NCI-H2196 treated with DMSO at 0.1 percent for 48 hours (cell line): ENCODE measurements at regions not wholly inside any gene's neighbourhood (a gene's known extent, or its start where the extent isn't known, plus 50 kb on each side); places are given as distances from the start of the nearest gene placed in this dataset.

Experiments used
- DNase-seq: peaks from one replicate; lab custom pipeline; 2025; ENCODE audit not compliant: unreplicated experiment; lab: John Stamatoyannopoulos, UW

DNA sequence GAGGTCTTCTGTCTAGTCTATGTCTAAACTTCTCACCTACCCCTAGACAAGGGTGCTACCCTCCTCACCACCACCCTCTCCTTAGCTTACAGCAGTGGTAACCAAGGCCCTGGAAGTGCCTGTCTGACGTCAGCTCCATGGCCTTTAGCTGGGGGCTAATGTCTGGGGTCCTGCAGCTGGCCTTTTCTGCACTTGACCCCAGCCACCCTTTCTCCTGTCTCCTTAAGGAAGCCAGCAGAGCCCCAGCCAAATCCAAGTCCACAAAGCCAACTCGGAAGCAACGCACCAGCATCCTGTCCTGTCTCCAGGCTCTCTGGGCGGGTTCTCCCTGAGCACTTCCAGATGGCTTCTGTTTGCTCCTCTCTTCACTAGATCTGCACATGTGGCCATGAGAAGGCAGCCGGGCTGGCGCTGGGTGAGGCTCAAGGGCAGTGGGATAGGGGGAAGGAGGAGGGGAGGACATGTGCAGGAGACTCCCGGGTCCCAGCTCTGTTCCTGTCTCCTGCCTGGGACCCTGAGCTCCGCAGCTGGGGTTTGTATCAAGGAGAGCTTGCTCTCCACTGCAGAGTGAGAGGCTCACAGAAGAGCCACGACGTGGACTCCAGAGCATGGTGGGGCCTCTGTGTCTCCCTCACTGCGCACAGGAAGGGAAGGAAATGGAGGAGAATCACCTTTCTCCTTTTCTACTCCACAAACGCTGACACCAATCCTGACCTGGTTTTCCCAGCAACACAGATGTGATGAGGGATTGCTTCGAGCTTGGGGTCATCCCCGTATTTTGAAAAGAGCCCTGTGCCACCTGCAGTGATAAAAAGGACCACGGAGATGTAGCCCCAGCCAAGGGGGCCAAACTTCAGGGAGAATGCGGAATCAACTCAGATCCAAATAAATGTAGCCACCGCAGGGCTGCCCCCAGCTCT lies 204.2 kb downstream of the USP12 start:
- no peak for DNase-seq

GRCh38 chr13:26966701-26967080 lies 204.9 kb downstream of the USP12 start:
- no peak for DNase-seq

GRCh38 chr13:26965952-26966700 lies 205.5 kb downstream of the USP12 start:
- no peak for DNase-seq

DNA sequence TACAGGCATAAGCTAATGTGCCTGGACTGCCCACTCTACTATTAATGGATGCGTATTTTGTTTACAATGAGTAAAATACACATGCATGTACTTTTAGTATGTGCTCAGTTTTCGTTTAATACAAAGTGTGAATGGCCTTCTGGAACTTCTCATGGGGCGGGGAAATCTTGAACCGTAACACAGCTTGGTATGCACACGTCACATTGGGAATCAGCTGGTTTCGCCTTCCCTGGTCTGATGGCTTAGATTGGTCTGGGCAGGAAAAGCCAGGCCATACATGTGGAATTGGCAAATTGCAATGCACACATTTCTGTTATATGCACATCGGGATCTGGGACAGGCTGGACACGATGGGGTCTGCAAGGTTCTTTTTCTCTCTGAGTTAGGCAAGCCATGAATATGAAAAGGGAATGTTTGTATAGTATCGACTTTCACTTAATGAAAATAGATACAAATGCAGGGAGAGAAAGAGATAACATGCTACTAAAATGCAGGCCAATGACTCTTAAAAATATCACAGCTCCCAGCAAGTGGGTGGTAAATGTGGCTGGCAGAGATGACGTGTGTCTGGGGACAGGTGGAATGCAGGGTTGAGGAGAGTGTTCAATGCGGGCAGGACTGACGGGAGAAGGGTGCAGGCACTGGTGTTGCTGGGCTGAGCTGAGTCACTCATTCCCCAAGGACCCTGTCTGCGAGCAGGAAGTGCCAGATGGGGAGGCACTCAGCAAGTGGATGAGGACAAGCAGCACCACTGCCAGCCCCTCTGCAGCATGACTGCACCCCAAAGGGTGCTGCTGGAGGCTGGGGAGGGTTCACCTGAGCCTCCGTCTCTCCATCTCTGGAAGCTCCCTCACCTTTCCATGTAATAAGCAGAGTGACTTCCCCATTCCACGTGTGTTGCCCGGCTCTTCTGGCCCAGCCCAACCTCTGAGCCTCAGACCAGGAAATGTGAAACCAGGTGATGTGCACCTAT lies 204.0 kb upstream of the GPR12 start:
- DNase-seq, result peak; percentile 5

- DNase-seq, result no peak
Observed at GRCh38 chr13:26962671-26963070, 202.1 kb upstream of the GPR12 start.

DNA sequence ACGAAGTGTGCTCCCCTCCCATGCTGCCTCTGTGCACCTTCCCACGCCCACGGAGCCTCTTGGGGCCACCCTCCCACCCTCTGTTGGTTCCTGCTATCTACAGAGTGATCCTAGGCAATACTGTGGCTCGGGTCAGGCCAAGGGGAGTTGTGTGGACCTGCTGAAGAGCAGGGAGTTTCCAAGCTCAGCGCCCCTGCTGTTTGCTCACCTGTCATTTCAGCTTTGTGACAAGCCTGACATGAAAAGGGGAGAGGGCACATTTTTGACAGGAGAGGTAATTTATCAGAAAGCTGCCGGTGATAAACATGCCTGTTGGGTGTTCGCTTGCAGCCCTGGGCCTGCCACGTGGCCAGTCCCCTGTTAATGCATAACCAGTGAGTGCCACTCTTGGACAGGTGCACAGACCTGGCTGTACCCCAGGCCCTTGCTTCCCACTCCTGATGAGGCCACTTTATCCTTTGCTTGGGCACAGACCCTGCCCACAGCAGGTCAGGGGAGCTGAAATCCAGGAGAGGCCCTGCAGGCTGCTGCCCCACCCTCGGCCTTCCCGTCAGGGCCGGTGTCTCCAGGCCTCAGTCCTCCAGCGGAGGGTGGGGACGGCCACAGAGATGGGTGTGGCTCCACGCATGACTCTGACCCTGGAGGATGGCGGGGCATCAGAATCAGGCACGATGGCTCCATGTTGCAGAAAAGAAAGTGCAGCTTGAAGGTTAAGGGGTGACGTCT lies 201.5 kb upstream of the GPR12 start:
- DNase-seq, result no peak

GRCh38 chr13:26957182-26957581 lies 196.6 kb upstream of the GPR12 start:
- no peak for DNase-seq

- DNase-seq, result no peak
Observed at GRCh38 chr13:26956522-26957142, 196.0 kb upstream of the GPR12 start.

GRCh38 chr13:26954976-26955375 lies 194.4 kb upstream of the GPR12 start:
- DNase-seq, result no peak

DNA sequence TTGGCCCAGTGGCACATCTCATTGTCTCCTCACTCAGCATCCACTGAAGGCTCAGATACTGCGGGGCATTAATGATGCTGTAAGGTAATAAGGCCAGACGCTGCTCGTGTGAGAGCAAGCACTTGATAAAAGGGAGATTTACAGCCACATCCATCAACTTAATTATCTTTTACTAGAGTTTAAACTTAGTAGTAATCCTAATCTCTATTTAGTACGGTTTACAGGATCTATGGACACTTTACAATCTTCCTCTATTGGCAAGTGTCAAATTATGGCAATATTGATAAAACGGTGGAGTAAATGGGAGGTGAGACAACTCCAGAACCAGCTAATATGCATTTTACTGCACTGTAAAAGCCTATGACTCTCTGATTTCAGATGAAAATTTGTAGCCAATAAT lies 192.7 kb upstream of the GPR12 start:
- no peak for DNase-seq

DNA sequence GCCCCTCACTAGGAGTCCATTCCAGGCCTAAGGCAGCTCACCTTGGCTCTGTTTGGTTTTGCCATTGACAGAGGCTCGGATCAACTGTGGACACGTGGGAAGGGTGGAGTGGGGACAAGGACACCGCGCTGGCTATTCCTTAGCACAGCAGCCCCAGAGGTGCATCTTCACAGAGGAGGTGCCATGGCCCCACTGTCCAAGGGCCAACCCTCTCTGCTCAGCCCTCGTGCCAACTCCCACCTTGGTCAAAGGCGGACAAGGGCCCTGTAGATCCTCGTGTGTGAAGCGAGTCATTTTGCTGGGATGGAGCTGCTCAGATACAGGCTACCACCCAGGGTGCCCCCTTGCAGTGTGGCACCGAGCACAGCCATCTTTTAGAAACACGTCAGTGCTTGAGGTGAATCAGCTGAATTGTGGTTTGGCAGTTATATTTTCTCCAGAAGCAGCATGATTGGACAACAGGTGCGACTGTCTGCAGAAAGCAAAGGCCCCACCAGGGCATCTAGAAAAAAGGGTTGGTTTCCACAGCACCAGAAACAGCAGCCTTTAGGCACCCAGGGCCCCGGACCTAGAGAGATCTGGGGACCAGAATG lies 192.1 kb upstream of the GPR12 start:
- no peak for DNase-seq

DNA sequence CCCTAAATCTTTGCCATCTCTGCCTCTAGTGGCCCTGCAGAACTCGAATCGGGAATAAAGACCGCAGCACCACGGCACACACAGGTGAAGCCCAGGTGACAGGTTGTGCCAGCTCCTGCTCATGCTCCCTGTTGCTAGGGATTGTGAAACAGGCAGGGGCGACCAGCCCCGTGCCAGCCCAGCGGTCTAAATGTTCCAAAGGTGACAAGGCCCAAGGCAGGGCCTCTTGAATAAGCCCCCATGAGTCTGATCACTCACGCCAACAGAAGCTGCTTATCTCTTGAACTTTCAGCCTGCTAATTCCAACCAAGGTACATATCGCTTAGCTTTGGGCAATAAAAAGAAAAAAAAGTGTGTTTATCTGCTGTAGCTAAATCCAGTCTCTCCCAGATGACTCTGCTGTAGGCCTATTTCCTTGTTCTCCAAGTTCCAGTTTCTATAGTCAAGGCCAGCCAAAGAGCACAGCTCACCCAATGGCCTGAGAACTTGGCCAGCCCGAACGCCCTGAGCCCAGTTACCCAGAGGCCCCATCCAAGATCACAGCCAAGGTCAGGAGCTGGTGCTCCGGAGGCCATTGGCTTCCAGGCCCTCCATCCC lies 191.1 kb upstream of the GPR12 start:
- DNase-seq, result no peak

GRCh38 chr13:26950968-26951367 lies 190.4 kb upstream of the GPR12 start:
- no peak for DNase-seq

- DNase-seq, result no peak
Observed at GRCh38 chr13:26950546-26950945, 190.0 kb upstream of the GPR12 start.

DNA sequence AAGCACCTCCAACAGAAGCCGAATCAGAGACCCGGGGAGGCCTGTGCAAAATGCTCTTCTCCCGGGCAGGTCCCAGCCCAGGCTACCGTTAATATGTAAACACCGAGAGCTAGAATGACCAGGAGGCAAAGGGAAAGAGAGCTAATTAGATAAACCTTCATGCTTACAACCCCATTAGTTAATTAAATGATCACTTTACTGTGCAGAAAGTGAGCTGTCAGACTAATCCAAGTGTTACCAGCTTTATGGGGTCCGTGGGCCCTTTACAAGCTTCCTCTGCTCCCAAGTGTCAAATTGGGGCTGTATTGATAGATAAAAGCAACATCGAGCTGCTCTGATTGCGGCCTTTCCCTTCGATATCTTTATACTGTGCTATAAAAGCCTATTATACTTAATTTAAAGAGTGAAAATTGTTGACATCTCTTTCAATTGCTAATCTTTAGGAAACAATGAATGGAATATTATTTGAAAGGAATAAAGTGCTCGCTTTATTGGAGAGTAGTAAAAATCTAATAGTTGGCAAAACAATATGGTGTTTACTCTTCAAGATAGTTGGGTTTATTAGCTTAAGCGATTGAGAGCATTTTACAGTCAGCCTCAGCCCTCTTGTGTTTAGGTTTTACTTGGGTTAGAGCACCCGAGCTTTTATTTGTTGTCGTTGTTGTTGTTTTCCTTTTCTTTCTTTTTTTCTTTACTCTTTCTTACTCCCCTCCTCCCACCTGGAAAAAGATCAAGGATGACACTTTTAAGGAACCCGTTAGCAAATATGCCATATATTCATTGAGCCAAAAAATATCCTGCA lies 189.3 kb upstream of the GPR12 start:
- no peak for DNase-seq

DNA sequence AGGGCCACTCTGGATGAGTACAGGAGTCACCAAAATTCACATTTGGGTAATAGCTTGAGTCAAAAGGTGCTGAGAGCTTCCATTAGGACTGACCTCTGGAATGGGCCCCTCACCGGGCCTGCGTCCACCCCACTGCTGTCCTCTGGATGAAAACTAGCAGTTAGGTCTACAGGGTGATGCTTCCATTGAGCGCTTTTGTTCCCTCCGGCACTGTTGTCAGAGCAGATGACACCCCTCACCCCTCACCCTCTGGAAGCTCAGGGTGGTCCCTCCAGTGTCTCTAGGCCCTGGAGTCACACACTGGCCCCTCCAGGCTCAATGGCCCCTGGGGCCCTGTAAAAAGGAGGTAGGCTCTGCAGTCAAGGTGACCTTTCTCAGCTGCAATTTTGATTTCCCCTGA lies 187.8 kb upstream of the GPR12 start:
- DNase-seq, result no peak

- peak; percentile 19 for DNase-seq
Observed at GRCh38 chr13:26946684-26947343, 186.2 kb upstream of the GPR12 start.

DNA sequence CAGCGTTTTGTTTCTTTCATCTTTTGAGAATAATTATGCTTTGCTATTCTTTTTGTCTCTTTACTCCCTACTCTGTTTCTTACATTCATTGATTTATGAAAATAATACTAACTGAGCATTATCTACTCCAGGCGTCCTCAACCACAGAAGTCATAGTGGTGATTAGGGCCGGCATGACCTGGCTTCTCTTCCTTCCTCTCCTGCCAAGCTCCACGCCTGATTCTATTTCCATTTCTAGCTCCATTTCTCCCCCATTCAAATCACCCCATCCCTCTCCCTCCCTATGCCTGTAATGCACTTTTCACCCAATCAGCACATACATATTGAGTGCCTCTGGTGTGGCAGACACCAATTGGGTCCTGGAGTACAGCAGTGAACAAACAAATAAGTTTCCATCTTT lies 183.2 kb upstream of the GPR12 start:
- DNase-seq, result no peak
